ENCODE measurements at regions not wholly inside any gene's neighbourhood (a gene's known extent, or its start where the extent isn't known, plus 50 kb on each side); places are given as distances from the start of the nearest gene placed in this dataset.

DNA sequence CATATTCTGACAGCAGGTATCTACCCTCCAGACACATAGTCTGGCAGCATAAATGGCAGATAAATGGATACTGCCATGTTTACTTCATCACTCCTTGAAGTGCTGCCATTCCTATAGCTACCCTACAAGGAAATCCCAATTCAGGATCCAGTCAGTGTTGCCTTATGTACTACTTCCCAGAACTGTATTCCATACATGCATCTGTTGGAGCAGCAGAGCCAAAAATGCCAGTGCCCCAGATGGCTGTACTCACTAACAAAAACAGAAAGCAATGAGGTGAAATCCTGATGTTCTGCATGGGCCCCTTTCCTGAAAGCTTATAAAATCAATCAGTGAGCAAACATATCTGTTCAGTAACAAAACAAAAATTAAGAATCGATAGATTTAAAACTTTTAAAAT, 490.0 kb upstream of the COX7C start:
- H3K4me3 ChIP-seq (ENCODE audit: low read depth, low read length): no peak overlapping the region
- no peaks in the 10 kb centered on the region for H3K27me3 ChIP-seq (ENCODE audit: insufficient read depth, low read length)
- H3K79me2 ChIP-seq (ENCODE audit: control insufficient read depth, insufficient read depth, low read length, unreplicated experiment): no peaks in the 10 kb centered on the region
- H2AFZ ChIP-seq (ENCODE audit: low read length, unreplicated experiment): no peak overlapping the region
- no peak overlapping the region for H3K27ac ChIP-seq (ENCODE audit: low read depth, low read length)
- no peaks in the 10 kb centered on the region for H3K4me1 ChIP-seq (ENCODE audit: control insufficient read depth, insufficient read depth, low read length, unreplicated experiment)
- no peaks in the 10 kb centered on the region for H3K36me3 ChIP-seq (ENCODE audit: insufficient read depth, low read length)

DNA sequence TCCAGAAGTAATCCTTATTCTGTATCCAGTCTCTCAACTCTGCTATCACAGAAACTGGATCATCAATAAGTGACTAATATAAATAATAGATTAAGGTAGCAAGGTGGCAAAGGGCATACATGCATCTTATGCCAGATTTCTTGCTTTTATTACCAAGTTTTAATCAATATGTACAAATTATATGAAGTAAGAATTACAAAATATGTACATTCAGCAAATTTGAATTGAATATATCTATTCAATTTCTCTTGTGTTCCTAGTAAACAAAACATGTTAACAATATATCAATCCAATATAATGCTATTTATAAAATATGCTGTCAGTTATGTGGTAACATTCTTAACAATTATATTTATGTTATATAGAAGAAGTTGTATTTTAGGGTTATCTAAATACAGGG, 488.7 kb upstream of the COX7C start:
- Histone ChIP-seq H3K4me3 (ENCODE audit: low read depth, low read length) (no peak overlapping the region), H3K27me3 (ENCODE audit: insufficient read depth, low read length) (no peaks in the 10 kb centered on the region), H3K79me2 (ENCODE audit: control insufficient read depth, insufficient read depth, low read length, unreplicated experiment) (no peaks in the 10 kb centered on the region), H3K4me1 (ENCODE audit: control insufficient read depth, insufficient read depth, low read length, unreplicated experiment) (no peaks in the 10 kb centered on the region), H2AFZ (ENCODE audit: low read length, unreplicated experiment) (no peak overlapping the region), H3K36me3 (ENCODE audit: insufficient read depth, low read length) (no peaks in the 10 kb centered on the region), H3K27ac (ENCODE audit: low read depth, low read length) (no peak overlapping the region)

DNA sequence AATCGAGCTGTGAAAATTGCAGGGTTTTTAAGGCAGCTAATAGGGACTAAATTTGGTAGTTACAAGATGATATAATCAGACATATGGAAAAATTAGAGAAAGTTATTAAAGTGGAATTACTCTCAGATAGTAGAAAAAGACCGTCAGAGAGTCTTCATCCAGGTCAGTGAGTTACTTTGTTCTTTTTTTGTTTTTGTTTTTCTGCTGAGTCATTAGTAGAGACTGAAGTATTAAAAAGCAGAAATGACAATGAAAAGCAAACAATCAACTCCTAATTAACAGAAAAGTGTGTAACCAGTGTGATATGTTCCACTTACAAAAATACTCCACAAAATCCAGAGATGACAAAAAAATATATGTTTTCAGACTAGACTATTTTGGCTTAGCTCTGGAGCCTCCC, 480.4 kb upstream of the COX7C start:
- H3K36me3 ChIP-seq (ENCODE audit: insufficient read depth, low read length): no peaks in the 10 kb centered on the region

DNA sequence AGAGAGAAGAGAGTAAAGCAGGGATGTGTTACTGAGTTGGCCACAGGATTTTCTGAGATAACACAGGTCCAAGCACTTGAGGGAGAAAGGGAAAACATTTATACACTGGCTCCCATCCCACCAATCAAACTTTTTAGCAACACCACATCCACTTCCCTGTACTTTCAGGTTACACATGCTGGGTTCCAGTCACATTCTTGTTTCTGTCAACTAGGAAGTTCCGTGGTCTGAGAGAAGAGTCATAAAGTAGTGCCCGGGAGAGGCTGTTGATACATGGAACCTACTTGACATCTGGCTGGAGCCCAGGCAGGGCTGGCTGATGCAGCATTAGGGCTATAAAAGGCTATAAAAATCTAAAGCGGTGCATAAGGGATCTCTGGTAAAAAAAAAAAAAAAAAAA, 473.9 kb upstream of the COX7C start:
- no peaks in the 10 kb centered on the region for H3K27me3 ChIP-seq (ENCODE audit: insufficient read depth, low read length)
- no peak overlapping the region for H3K27ac ChIP-seq (ENCODE audit: low read depth, low read length)
- no peak overlapping the region for H3K4me3 ChIP-seq (ENCODE audit: low read depth, low read length)
- H2AFZ ChIP-seq (ENCODE audit: low read length, unreplicated experiment): no peak overlapping the region
- no peaks in the 10 kb centered on the region for H3K4me1 ChIP-seq (ENCODE audit: control insufficient read depth, insufficient read depth, low read length, unreplicated experiment)
- no peaks in the 10 kb centered on the region for H3K36me3 ChIP-seq (ENCODE audit: insufficient read depth, low read length)
- no peaks in the 10 kb centered on the region for H3K79me2 ChIP-seq (ENCODE audit: control insufficient read depth, insufficient read depth, low read length, unreplicated experiment)

More for the DNA sequence above, 480.4 kb upstream of the COX7C start:
- Histone ChIP-seq H3K4me1 (ENCODE audit: control insufficient read depth, insufficient read depth, low read length, unreplicated experiment) (no peaks in the 10 kb centered on the region), H3K4me3 (ENCODE audit: low read depth, low read length) (no peak overlapping the region), H3K79me2 (ENCODE audit: control insufficient read depth, insufficient read depth, low read length, unreplicated experiment) (no peaks in the 10 kb centered on the region), H3K27ac (ENCODE audit: low read depth, low read length) (no peak overlapping the region), H3K27me3 (ENCODE audit: insufficient read depth, low read length) (no peaks in the 10 kb centered on the region), H2AFZ (ENCODE audit: low read length, unreplicated experiment) (no peak overlapping the region)

DNA sequence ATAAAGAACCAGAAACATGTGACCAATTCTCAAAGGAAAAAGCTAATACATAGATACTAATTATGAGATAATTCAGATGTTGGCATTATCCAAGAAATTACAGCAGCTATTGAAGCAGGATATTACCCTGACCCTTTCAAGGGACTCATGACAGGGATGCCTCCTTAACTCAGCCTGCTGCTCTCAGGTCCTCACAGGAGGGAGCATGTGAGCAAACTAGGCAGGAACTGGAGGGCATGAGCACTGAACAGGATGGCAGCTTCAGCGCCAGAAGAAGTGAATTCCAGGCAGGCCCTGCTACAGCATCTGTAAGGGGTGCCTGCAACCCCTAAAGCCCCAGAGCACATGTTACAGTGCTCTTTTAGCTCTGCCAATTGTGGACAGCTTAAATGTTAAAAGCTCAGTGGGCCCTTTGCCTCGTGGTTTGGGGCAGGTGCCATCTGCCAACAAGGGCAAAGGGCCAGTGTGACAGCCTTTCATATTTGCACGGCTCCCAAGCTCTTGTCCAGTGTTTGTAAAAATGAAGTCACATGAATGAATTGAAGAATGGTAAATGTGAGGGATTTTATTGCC, 464.7 kb upstream of the COX7C start:
- Histone ChIP-seq H3K4me1 (ENCODE audit: control insufficient read depth, insufficient read depth, low read length, unreplicated experiment) (no peaks in the 10 kb centered on the region), H3K79me2 (ENCODE audit: control insufficient read depth, insufficient read depth, low read length, unreplicated experiment) (no peaks in the 10 kb centered on the region), H3K36me3 (ENCODE audit: insufficient read depth, low read length) (no peaks in the 10 kb centered on the region), H3K27ac (ENCODE audit: low read depth, low read length) (no peak overlapping the region), H3K4me3 (ENCODE audit: low read depth, low read length) (no peak overlapping the region), H3K27me3 (ENCODE audit: insufficient read depth, low read length) (no peaks in the 10 kb centered on the region), H2AFZ (ENCODE audit: low read length, unreplicated experiment) (no peak overlapping the region)

DNA sequence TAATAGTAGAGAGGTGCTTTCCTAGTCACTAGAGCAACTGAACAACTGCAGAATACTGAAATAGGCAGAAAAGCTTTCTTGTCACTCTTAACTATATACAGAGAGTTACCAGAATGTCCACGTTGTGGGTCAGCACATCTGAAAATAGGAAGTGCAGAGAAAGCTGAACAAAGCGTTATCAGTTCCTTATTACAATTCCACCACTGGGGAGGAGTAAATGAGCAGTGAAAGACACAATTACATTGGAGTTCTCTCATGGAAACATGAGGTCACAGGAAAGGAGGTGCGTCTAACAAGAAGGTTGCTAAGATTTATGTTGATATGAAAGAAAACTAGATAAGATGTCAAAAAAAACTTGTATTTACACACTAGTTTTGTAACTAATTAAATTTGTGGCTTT, 461.9 kb upstream of the COX7C start:
- H3K4me3 ChIP-seq (ENCODE audit: low read depth, low read length): no peak overlapping the region
- H3K36me3 ChIP-seq (ENCODE audit: insufficient read depth, low read length): no peaks in the 10 kb centered on the region
- no peaks in the 10 kb centered on the region for H3K27me3 ChIP-seq (ENCODE audit: insufficient read depth, low read length)
- H3K4me1 ChIP-seq (ENCODE audit: control insufficient read depth, insufficient read depth, low read length, unreplicated experiment): no peaks in the 10 kb centered on the region
- no peak overlapping the region for H2AFZ ChIP-seq (ENCODE audit: low read length, unreplicated experiment)
- H3K79me2 ChIP-seq (ENCODE audit: control insufficient read depth, insufficient read depth, low read length, unreplicated experiment): no peaks in the 10 kb centered on the region
- no peak overlapping the region for H3K27ac ChIP-seq (ENCODE audit: low read depth, low read length)

DNA sequence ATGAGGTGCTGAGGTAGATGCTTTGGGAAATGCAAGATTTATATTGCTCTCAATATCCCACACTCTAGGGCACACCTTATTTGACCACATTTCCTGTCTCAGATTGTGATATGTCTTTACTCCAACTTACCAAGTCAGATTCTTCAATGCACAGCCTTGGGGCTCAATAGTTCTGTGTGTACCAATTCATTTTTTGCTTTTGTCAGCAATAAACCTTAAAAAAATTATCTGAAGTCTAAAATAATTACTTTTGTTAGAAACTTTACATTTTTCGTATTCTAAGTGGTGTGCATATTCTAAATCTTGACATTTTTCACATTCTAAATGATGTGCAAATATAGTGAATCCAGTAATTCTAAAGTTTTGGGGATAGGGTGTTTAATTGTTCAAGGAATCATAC, 447.5 kb upstream of the COX7C start:
- Histone ChIP-seq H3K27me3 (ENCODE audit: insufficient read depth, low read length) (no peaks in the 10 kb centered on the region), H3K4me3 (ENCODE audit: low read depth, low read length) (no peak overlapping the region), H2AFZ (ENCODE audit: low read length, unreplicated experiment) (no peak overlapping the region), H3K27ac (ENCODE audit: low read depth, low read length) (no peak overlapping the region), H3K36me3 (ENCODE audit: insufficient read depth, low read length) (no peaks in the 10 kb centered on the region), H3K4me1 (ENCODE audit: control insufficient read depth, insufficient read depth, low read length, unreplicated experiment) (no peaks in the 10 kb centered on the region), H3K79me2 (ENCODE audit: control insufficient read depth, insufficient read depth, low read length, unreplicated experiment) (no peaks in the 10 kb centered on the region)

DNA sequence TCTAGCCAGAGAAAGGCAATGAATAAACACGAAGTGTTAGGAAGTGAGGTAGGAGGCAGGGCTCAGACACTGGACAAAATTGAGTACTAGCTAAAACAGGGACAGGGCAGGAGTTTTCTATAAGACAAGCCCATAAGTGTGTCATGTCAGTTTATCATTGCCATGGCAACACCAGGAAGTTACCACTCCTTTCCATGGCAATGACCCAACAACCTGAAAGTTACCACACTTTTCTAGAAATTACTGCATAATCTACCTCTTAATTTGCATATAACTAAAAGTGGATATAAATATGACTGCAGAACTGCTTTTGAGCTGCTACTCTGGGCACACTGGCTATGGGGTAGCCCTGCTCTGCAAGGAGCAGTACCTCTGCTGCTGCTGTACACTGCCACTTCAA, 442.5 kb upstream of the COX7C start:
- Histone ChIP-seq H3K27me3 (ENCODE audit: insufficient read depth, low read length) (no peaks in the 10 kb centered on the region), H2AFZ (ENCODE audit: low read length, unreplicated experiment) (no peak overlapping the region), H3K36me3 (ENCODE audit: insufficient read depth, low read length) (no peaks in the 10 kb centered on the region), H3K4me3 (ENCODE audit: low read depth, low read length) (no peak overlapping the region), H3K79me2 (ENCODE audit: control insufficient read depth, insufficient read depth, low read length, unreplicated experiment) (no peaks in the 10 kb centered on the region), H3K4me1 (ENCODE audit: control insufficient read depth, insufficient read depth, low read length, unreplicated experiment) (no peaks in the 10 kb centered on the region), H3K27ac (ENCODE audit: low read depth, low read length) (no peak overlapping the region)

DNA sequence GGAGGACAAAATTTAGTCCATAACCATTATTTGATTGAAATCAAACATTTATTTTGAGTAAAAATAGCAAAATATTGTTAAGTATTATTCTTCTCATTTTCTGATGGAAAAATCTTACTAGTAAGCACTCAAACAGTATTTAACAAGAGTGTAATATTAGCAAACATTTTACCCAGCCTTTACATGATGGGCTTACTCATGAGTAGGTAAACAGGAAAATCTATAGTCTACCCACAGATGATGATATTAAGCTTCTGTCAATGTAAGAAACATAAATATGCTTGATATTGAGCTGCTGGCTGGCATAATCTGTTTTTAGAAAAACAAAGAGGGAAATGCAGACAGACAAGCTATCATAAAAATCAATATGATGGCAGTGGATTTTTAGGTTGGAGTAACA, 418.5 kb upstream of the COX7C start:
- Histone ChIP-seq H3K27ac (ENCODE audit: low read depth, low read length) (no peak overlapping the region), H3K4me1 (ENCODE audit: control insufficient read depth, insufficient read depth, low read length, unreplicated experiment) (no peaks in the 10 kb centered on the region), H3K4me3 (ENCODE audit: low read depth, low read length) (no peak overlapping the region), H3K36me3 (ENCODE audit: insufficient read depth, low read length) (no peaks in the 10 kb centered on the region), H3K27me3 (ENCODE audit: insufficient read depth, low read length) (no peaks in the 10 kb centered on the region), H2AFZ (ENCODE audit: low read length, unreplicated experiment) (no peak overlapping the region), H3K79me2 (ENCODE audit: control insufficient read depth, insufficient read depth, low read length, unreplicated experiment) (no peaks in the 10 kb centered on the region)

DNA sequence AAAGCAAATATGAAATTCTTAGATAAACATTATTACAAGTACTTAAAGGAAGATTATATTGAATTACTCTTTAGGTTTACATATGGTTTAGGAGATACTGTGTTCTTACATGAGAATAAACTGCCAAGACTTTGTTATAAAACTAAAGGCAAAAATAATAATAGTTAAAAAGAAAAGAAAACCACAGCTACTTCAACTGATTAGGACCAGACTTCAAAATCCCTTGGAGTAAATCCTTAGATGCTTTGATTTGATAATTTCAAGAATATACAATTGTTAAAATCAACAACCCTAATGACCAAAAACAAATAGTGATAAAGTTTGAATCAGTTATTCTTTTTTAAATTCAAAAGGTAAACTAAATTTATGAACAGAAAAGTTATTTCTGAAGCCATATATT, 389.6 kb upstream of the COX7C start:
- Histone ChIP-seq H3K4me3 (ENCODE audit: low read depth, low read length) (no peak overlapping the region), H3K4me1 (ENCODE audit: control insufficient read depth, insufficient read depth, low read length, unreplicated experiment) (no peaks in the 10 kb centered on the region), H3K36me3 (ENCODE audit: insufficient read depth, low read length) (no peaks in the 10 kb centered on the region), H2AFZ (ENCODE audit: low read length, unreplicated experiment) (no peak overlapping the region), H3K27me3 (ENCODE audit: insufficient read depth, low read length) (no peaks in the 10 kb centered on the region), H3K27ac (ENCODE audit: low read depth, low read length) (no peak overlapping the region), H3K79me2 (ENCODE audit: control insufficient read depth, insufficient read depth, low read length, unreplicated experiment) (no peaks in the 10 kb centered on the region)

DNA sequence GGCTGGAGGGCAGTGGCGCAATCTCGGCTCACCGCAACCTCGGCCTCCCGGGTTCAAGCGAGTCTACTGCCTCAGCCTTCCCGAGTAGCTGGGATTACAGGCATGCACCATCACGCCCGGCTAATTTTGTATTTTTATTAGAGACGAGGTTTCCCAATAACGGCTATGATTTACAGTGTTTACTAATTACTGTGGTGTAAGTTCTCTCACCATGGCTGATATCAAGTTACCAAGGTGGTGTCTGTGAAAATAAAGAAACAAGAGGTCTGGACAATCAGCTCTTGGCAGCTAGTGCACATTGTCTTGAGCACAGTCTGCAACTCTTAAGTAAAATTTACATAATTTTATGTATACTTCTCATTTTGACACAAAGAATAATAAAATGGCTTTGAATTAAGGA, 385.5 kb upstream of the COX7C start:
- Histone ChIP-seq H3K4me3 (ENCODE audit: low read depth, low read length) (no peak overlapping the region), H3K79me2 (ENCODE audit: control insufficient read depth, insufficient read depth, low read length, unreplicated experiment) (no peaks in the 10 kb centered on the region), H3K36me3 (ENCODE audit: insufficient read depth, low read length) (no peaks in the 10 kb centered on the region), H3K27me3 (ENCODE audit: insufficient read depth, low read length) (no peaks in the 10 kb centered on the region), H3K4me1 (ENCODE audit: control insufficient read depth, insufficient read depth, low read length, unreplicated experiment) (no peaks in the 10 kb centered on the region), H2AFZ (ENCODE audit: low read length, unreplicated experiment) (no peak overlapping the region), H3K27ac (ENCODE audit: low read depth, low read length) (no peak overlapping the region)
